ENCODE measurements at regions not wholly inside any gene's neighbourhood (a gene's known extent, or its start where the extent isn't known, plus 50 kb on each side); places are given as distances from the start of the nearest gene placed in this dataset.

GRCh38 chr4:128346054-128346716, 58.6 kb upstream of the PGRMC2 start:
- H3K36me3 Mint-ChIP-seq (ENCODE audit: low read depth), result peaks cover 15% of the 10 kb centered on the region
- H3K27ac Mint-ChIP-seq, result no peak overlapping the region
- peaks cover 61% of the 10 kb centered on the region for H3K4me1 Mint-ChIP-seq (ENCODE audit: low read depth)
- no peak for TF ChIP-seq CTCF (IDR thresholded peaks at IDR 0.05)
- H3K9me3 Mint-ChIP-seq, result no peaks in the 10 kb centered on the region; the same call in 1 of the 2 replicates
- no peaks in the 10 kb centered on the region for H3K27me3 Mint-ChIP-seq (ENCODE audit: insufficient read depth)
- no peak overlapping the region for H3K4me3 Mint-ChIP-seq
- DNase-seq, result no peak

- no peaks in the 10 kb centered on the region; the same call in 1 of the 2 replicates for H3K9me3 Mint-ChIP-seq
- H3K4me1 Mint-ChIP-seq (ENCODE audit: low read depth), result peaks cover 64% of the 10 kb centered on the region
- no peaks in the 10 kb centered on the region for H3K27me3 Mint-ChIP-seq (ENCODE audit: insufficient read depth)
- peaks cover 19% of the 10 kb centered on the region for H3K36me3 Mint-ChIP-seq (ENCODE audit: low read depth)
- TF ChIP-seq CTCF (IDR thresholded peaks at IDR 0.05), result no peak
- H3K27ac Mint-ChIP-seq, result no peak overlapping the region
- no peak overlapping the region for H3K4me3 Mint-ChIP-seq
- no peak for DNase-seq
Observed at GRCh38 chr4:128345650-128346049, 58.0 kb upstream of the PGRMC2 start.

- DNase-seq, result no peak
- no peaks in the 10 kb centered on the region; the same call in 1 of the 2 replicates for H3K9me3 Mint-ChIP-seq
- H3K4me1 Mint-ChIP-seq (ENCODE audit: low read depth), result peaks cover 61% of the 10 kb centered on the region
- H3K36me3 Mint-ChIP-seq (ENCODE audit: low read depth), result peaks cover 15% of the 10 kb centered on the region
- no peak for TF ChIP-seq CTCF (IDR thresholded peaks at IDR 0.05)
- H3K27ac Mint-ChIP-seq, result no peak overlapping the region
- H3K4me3 Mint-ChIP-seq, result no peak overlapping the region
- no peaks in the 10 kb centered on the region for H3K27me3 Mint-ChIP-seq (ENCODE audit: insufficient read depth)
Observed at GRCh38 chr4:128342762-128343161, 55.1 kb upstream of the PGRMC2 start.

GRCh38 chr4:128341634-128342033, 54.0 kb upstream of the PGRMC2 start:
- no peak for DNase-seq
- H3K36me3 Mint-ChIP-seq (ENCODE audit: low read depth), result peaks cover 15% of the 10 kb centered on the region
- no peaks in the 10 kb centered on the region; the same call in 1 of the 2 replicates for H3K9me3 Mint-ChIP-seq
- TF ChIP-seq CTCF (IDR thresholded peaks at IDR 0.05), result peak; percentile 47
- H3K4me3 Mint-ChIP-seq, result no peak overlapping the region
- no peaks in the 10 kb centered on the region for H3K27me3 Mint-ChIP-seq (ENCODE audit: insufficient read depth)
- H3K27ac Mint-ChIP-seq, result no peak overlapping the region
- peaks cover 63% of the 10 kb centered on the region for H3K4me1 Mint-ChIP-seq (ENCODE audit: low read depth)

GRCh38 chr4:128338634-128339355, 51.2 kb upstream of the PGRMC2 start:
- Mint-ChIP-seq H3K4me1 (ENCODE audit: low read depth) (peaks cover 59% of the 10 kb centered on the region), H3K27ac (peak overlapping the region; percentile 81), H3K9me3 (no peaks in the 10 kb centered on the region), H3K27me3 (ENCODE audit: insufficient read depth) (no peaks in the 10 kb centered on the region), H3K4me3 (peak overlapping the region; percentile 46), H3K36me3 (ENCODE audit: low read depth) (peaks cover 15% of the 10 kb centered on the region)
- no peak for TF ChIP-seq CTCF (IDR thresholded peaks at IDR 0.05)
- peak; percentile 90 for DNase-seq

All from HFFc6 (cell line).